ENCODE measurements at regions not wholly inside any gene's neighbourhood (a gene's known extent, or its start where the extent isn't known, plus 50 kb on each side); places are given as distances from the start of the nearest gene placed in this dataset.

DNA sequence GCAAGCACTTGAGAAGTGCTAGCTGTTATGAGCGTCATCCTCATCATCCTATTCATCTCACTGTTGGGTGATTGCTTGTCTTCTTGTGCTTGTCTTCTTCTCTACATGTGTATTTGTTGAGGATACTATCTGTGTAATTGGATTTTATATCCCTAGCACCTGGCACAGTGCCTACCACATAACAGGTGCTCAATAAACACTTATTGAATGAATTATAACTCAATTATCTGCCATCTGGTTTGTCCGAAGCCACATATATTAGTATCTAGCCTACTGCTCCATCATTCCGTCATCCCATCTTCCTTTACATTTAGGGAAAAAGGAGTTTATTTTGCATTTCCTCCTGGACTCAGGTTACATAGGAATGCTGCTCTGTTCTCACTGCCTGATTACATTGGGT lies 330.4 kb upstream of the ETAA1 start:
- no peak overlapping the region for H2BK20ac ChIP-seq (ENCODE audit: low read depth, low read length)
- POLR2A ChIA-PET (ENCODE audit: unreplicated experiment) = no interaction called here
- no peaks in the 10 kb centered on the region for H3K9me3 ChIP-seq (ENCODE audit: control insufficient read depth, insufficient read depth, low read length)
- H4K91ac ChIP-seq (ENCODE audit: insufficient read depth, low read depth, low read length) = no peak overlapping the region
- no peak overlapping the region for H2AK5ac ChIP-seq (ENCODE audit: low read depth, low read length)
- dilution Hi-C loops (cut with HindIII; ENCODE audit: low sequenced_read_pairs, unreplicated experiment) (no loop called here), intact Hi-C loops (cut with micrococcal nuclease) (no loop called here), in situ Hi-C loops (cut with MboI; ENCODE audit: low sequenced_read_pairs) (no loop called here)
- H2BK120ac ChIP-seq (ENCODE audit: low read depth, low read length) = no peak overlapping the region
- CTCF ChIA-PET = interaction anchor here (1.0 kb wide), 1 partner anchor 27 kb away, joined by 3 read pairs; no protein-coding TSS in a partner anchor
- no peaks in the 10 kb centered on the region for H3K36me3 ChIP-seq (ENCODE audit: control insufficient read depth, insufficient read depth, low read length)
- no peak overlapping the region for H3K4ac ChIP-seq (ENCODE audit: low read depth, low read length)
- DNase-seq = no peak
- no peaks in the 10 kb centered on the region for H3K27me3 ChIP-seq (ENCODE audit: control insufficient read depth, insufficient read depth, low read length)
- no peaks in the 10 kb centered on the region for H3K9me1 ChIP-seq (ENCODE audit: insufficient read depth, low read length)
- no peak overlapping the region for H4K5ac ChIP-seq (ENCODE audit: low read depth, low read length)
- no TSS peak for BruUV-seq (replicated peaks)
- no peak overlapping the region for H2BK5ac ChIP-seq (ENCODE audit: low read depth, low read length, poor library complexity, severe bottlenecking)
- H4K8ac ChIP-seq (ENCODE audit: low read depth in 2 of 2, low read length in 2 of 2) = no peak overlapping the region
- no peak overlapping the region for H3K23ac ChIP-seq (ENCODE audit: low read depth, low read length)
- no peak overlapping the region for H3K4me2 ChIP-seq (ENCODE audit: low read depth, low read length)
- H2AFZ ChIP-seq (replicated peaks; ENCODE audit: low read length, poor library complexity) = no peak overlapping the region
- TF ChIP-seq MXI1 (IDR thresholded peaks at IDR 0.05; ENCODE audit: borderline replicate concordance, low read depth, low read length) = no peak
- TF ChIP-seq RCOR1 (IDR thresholded peaks at IDR 0.05; ENCODE audit: insufficient replicate concordance, low read length) = no peak
- TF ChIP-seq RFX5 (IDR thresholded peaks at IDR 0.05; ENCODE audit: low read depth, low read length) = no peak
- TF ChIP-seq CHD1 (IDR thresholded peaks at IDR 0.05; ENCODE audit: low read depth, low read length) = no peak
- no peak overlapping the region for H3K18ac ChIP-seq (ENCODE audit: low read depth, low read length)
- no peaks in the 10 kb centered on the region for H3K79me1 ChIP-seq (ENCODE audit: low read depth in 1 of 2, low read length in 2 of 2)
- H2BK15ac ChIP-seq (ENCODE audit: low read depth, low read length) = no peak overlapping the region
- H2AK9ac ChIP-seq (replicated peaks; ENCODE audit: low read depth, low read length, poor library complexity) = no peak overlapping the region
- H3K4me1 ChIP-seq (ENCODE audit: control insufficient read depth, insufficient read depth, low read length) = no peaks in the 10 kb centered on the region
- H3K14ac ChIP-seq (replicated peaks; ENCODE audit: low read depth, low read length) = no peak overlapping the region
- WGBS, 2 experiments (ENCODE audit: extremely low coverage in 2 of 2, insufficient read length in 1 of 2) = no CpG with 5 or more reads among the region's 3 CpGs
- H3K9ac ChIP-seq (ENCODE audit: low read depth, low read length) = no peak overlapping the region
- no peak overlapping the region for H3K56ac ChIP-seq (ENCODE audit: extremely low read depth, insufficient read depth, low read length)
- H3K4me3 ChIP-seq (ENCODE audit: insufficient read depth, low read depth, low read length) = no peak overlapping the region
- no peak overlapping the region for H3K27ac ChIP-seq (ENCODE audit: insufficient read depth, low read length)
- ATAC-seq (ENCODE audit: low read depth) = no peak
- no peaks in the 10 kb centered on the region for H4K20me1 ChIP-seq (ENCODE audit: insufficient read depth, low read length)

All from IMR-90 (cell line).